ENCODE measurements at regions not wholly inside any gene's neighbourhood (a gene's known extent, or its start where the extent isn't known, plus 50 kb on each side); places are given as distances from the start of the nearest gene placed in this dataset.

GRCh38 chr15:62404194-62404985 lies 239.3 kb upstream of the C2CD4B start:
- TF ChIP-seq, protein P1, sequence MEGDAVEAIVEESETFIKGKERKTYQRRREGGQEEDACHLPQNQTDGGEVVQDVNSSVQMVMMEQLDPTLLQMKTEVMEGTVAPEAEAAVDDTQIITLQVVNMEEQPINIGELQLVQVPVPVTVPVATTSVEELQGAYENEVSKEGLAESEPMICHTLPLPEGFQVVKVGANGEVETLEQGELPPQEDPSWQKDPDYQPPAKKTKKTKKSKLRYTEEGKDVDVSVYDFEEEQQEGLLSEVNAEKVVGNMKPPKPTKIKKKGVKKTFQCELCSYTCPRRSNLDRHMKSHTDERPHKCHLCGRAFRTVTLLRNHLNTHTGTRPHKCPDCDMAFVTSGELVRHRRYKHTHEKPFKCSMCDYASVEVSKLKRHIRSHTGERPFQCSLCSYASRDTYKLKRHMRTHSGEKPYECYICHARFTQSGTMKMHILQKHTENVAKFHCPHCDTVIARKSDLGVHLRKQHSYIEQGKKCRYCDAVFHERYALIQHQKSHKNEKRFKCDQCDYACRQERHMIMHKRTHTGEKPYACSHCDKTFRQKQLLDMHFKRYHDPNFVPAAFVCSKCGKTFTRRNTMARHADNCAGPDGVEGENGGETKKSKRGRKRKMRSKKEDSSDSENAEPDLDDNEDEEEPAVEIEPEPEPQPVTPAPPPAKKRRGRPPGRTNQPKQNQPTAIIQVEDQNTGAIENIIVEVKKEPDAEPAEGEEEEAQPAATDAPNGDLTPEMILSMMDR (optimal IDR thresholded peaks at IDR 0.05 in 1 of 3, IDR thresholded peaks at IDR 0.05 in 1 of 3, conservative IDR thresholded peaks at IDR 0.05 in 1 of 3; ENCODE audit: extremely low read depth in 1 of 3, insufficient read depth in 2 of 3, low read length in 3 of 3): no peak
- TF ChIP-seq EZH2 (IDR thresholded peaks at IDR 0.05; ENCODE audit: low read length): no peak

Data from keratinocyte (primary cell).